Ishikawa (cell line): ENCODE measurements at regions not wholly inside any gene's neighbourhood (a gene's known extent, or its start where the extent isn't known, plus 50 kb on each side); places are given as distances from the start of the nearest gene placed in this dataset.

Source experiments
- EP300 ChIP-seq: IDR thresholded peaks from 2 replicates; pipeline ENCODE4 v1.6.1; 2012; ENCODE audit warnings: borderline replicate concordance
- FOXM1 ChIP-seq: IDR thresholded peaks from 2 replicates; pipeline ENCODE4 v1.6.1; 2012; ENCODE audit warnings: low read depth, borderline replicate concordance
- MAX ChIP-seq: IDR thresholded peaks from 2 replicates; pipeline ENCODE4 v1.6.1; 2012

GRCh38 chr14:83118029-83118428 lies 1584.4 kb upstream of the SEL1L start:
- no peak for TF ChIP-seq FOXM1
- TF ChIP-seq EP300, result no peak
- no peak for TF ChIP-seq MAX
